OCI-LY3 (cell line): ENCODE measurements at regions not wholly inside any gene's neighbourhood (a gene's known extent, or its start where the extent isn't known, plus 50 kb on each side); places are given as distances from the start of the nearest gene placed in this dataset.

ENCODE experiments used
- H2AFZ ChIP-seq: fragments of 200-600, 300-600 bp; shearing (Covaris generic); 2 replicates; pipeline ENCODE4 v1.6.0; 2014; ENCODE audit warnings: antibody characterized with exemption, low read depth, low read length
- H3K27ac ChIP-seq: fragments of 200-600, 300-600 bp; sonication (generic); 2 replicates; pipeline ENCODE4 v1.5.1; 2014; ENCODE audit warnings: mild to moderate bottlenecking, low read length, moderate library complexity, mixed read lengths
- H3K27me3 ChIP-seq: fragments of 200-600, 300-600 bp; sonication (generic); 2 replicates; pipeline ENCODE4 v1.6.1; 2014; ENCODE audit warnings: low read depth, low read length, mixed read lengths
- H3K36me3 ChIP-seq: fragments of 200-600, 300-600 bp; sonication (generic); replicated peaks from 2 replicates; pipeline ENCODE3; 2014; ENCODE audit warnings: low read depth, low read length, mixed read lengths
- H3K4me1 ChIP-seq: fragments of 300-600, 200-600 bp; sonication (generic); 2 replicates; pipeline ENCODE4 v1.6.1; 2014; ENCODE audit warnings: low read length, mixed read lengths
- H3K4me2 ChIP-seq: fragments of 200-600, 300-600 bp; sonication (generic); 2 replicates; pipeline ENCODE4 v1.6.1; 2014; ENCODE audit warnings: low read length, mixed read lengths
- H3K4me3 ChIP-seq: fragments of 300-600, 200-600 bp; sonication (generic); 2 replicates; pipeline ENCODE4 v1.5.1; 2014; ENCODE audit warnings: antibody characterized with exemption, mild to moderate bottlenecking, low read length, moderate library complexity
- H3K79me2 ChIP-seq: fragments of 300-600, 200-600 bp; shearing (Covaris generic); 2 replicates; pipeline ENCODE4 v1.6.1; 2014; ENCODE audit warnings: mild to moderate bottlenecking, low read length, mixed read lengths
- H3K9ac ChIP-seq: fragments of 300-600, 200-600 bp; shearing (Covaris generic); 2 replicates; pipeline ENCODE4 v1.6.0; 2014; ENCODE audit warnings: mild to moderate bottlenecking, low read length, moderate library complexity
- H3K9me3 ChIP-seq: fragments of 200-600, 300-600 bp; shearing (Covaris generic); 2 replicates; pipeline ENCODE4 v1.6.1; 2014; ENCODE audit warnings: low read length, mixed read lengths; ENCODE audit not compliant: insufficient read depth
- H4K20me1 ChIP-seq: fragments of 200-600, 300-600 bp; sonication (generic); 2 replicates; pipeline ENCODE4 v1.6.1; 2016; ENCODE audit warnings: low read length, mixed read lengths; ENCODE audit not compliant: insufficient read depth
- EZH2phosphoT487 ChIP-seq: fragments of 200-600 bp; shearing (Covaris generic); IDR thresholded peaks from 2 replicates; pipeline ENCODE4 v1.6.1; 2018; ENCODE audit warnings: antibody characterized with exemption, mixed run types, low read depth
- TF ChIP-seq, protein P1 (sequence below): fragments of 200-600, 300-600 bp; sonication (generic); IDR thresholded peaks from 2 replicates; pipeline ENCODE4 v1.5.1; 2014; ENCODE audit warnings: antibody characterized with exemption, low read length, low read depth

DNA sequence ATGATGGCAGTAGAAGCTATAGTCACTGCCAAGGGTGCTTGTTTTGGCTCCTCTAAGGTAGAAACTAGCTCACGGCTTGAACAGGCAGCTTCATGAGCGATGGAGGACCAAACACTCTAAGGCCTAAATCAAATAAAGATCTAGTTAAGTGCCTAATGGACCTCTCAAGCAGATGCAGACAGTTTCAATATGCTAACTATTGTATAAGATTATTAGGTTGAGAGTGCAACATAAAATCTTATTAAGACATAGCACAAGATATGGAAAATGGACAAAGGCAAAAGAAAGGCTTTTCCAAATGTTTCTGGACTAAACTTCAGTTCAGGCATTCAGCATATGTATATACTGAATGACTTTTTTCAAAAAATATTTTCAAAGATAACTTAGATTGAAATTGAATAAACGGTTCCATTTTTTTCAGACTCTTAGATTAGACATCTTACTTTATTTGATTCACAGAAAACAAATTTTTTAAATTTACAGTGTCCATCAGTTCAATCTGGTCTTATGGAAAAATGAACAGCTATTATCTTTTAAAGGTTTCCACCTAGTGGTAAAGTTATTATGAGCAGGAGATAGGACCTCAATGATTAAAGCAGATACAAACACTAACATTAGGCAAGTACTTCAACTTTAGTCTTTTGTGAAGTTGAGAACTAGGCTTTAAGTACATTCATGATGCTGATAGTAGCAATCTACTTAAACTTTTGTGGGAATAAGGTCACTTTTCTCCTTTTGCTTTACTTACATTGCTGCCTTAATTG is 1167.7 kb downstream of the MAT2B start:
- Histone ChIP-seq H3K9ac (no peak overlapping the region), H3K27me3 (no peaks in the 10 kb centered on the region), H3K4me1 (no peaks in the 10 kb centered on the region), H3K36me3 (no peaks in the 10 kb centered on the region), H2AFZ (no peak overlapping the region), H3K4me2 (no peak overlapping the region), H3K79me2 (no peaks in the 10 kb centered on the region), H3K4me3 (no peak overlapping the region), H4K20me1 (no peaks in the 10 kb centered on the region), H3K27ac (no peak overlapping the region), H3K9me3 (no peaks in the 10 kb centered on the region)
- TF ChIP-seq, protein P1, sequence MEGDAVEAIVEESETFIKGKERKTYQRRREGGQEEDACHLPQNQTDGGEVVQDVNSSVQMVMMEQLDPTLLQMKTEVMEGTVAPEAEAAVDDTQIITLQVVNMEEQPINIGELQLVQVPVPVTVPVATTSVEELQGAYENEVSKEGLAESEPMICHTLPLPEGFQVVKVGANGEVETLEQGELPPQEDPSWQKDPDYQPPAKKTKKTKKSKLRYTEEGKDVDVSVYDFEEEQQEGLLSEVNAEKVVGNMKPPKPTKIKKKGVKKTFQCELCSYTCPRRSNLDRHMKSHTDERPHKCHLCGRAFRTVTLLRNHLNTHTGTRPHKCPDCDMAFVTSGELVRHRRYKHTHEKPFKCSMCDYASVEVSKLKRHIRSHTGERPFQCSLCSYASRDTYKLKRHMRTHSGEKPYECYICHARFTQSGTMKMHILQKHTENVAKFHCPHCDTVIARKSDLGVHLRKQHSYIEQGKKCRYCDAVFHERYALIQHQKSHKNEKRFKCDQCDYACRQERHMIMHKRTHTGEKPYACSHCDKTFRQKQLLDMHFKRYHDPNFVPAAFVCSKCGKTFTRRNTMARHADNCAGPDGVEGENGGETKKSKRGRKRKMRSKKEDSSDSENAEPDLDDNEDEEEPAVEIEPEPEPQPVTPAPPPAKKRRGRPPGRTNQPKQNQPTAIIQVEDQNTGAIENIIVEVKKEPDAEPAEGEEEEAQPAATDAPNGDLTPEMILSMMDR, result peak; percentile 37
- no peak for TF ChIP-seq EZH2phosphoT487

DNA sequence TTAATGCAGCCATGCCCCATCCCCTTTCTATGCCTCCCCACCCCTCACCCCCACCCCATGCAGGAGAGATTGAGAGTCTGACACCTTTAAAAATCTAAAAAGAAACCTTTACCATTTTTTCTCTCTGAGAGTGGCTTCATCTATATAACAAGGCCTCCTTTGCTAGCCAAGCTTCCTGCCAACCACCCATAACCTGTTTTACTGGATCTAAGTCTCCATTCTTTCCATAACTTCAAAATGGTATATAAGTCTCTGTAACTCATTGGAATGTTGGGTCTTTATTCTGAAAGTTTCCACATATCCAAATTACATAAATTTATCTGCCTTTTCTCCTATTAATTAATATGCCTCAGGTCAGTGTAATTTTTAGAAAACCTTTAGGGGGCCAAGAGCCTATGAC is 1174.0 kb downstream of the MAT2B start:
- H3K4me1 ChIP-seq, result no peaks in the 10 kb centered on the region
- H3K27ac ChIP-seq, result no peak overlapping the region

GRCh38 chr5:164680216-164680615 is 1174.8 kb downstream of the MAT2B start:
- Histone ChIP-seq H3K9ac (no peak overlapping the region), H2AFZ (no peak overlapping the region), H3K36me3 (no peaks in the 10 kb centered on the region), H4K20me1 (no peaks in the 10 kb centered on the region), H3K4me2 (no peak overlapping the region), H3K4me1 (no peaks in the 10 kb centered on the region), H3K4me3 (no peak overlapping the region), H3K9me3 (no peaks in the 10 kb centered on the region), H3K27ac (no peak overlapping the region), H3K27me3 (no peaks in the 10 kb centered on the region), H3K79me2 (no peaks in the 10 kb centered on the region)
- TF ChIP-seq, protein P1, result no peak
- TF ChIP-seq EZH2phosphoT487, result no peak

More for the DNA sequence above, 1174.0 kb downstream of the MAT2B start:
- Histone ChIP-seq H4K20me1 (no peaks in the 10 kb centered on the region), H3K9ac (no peak overlapping the region), H3K79me2 (no peaks in the 10 kb centered on the region), H3K4me3 (no peak overlapping the region), H3K4me2 (no peak overlapping the region), H3K9me3 (no peaks in the 10 kb centered on the region), H2AFZ (no peak overlapping the region), H3K36me3 (no peaks in the 10 kb centered on the region), H3K27me3 (no peaks in the 10 kb centered on the region)
- TF ChIP-seq EZH2phosphoT487, result no peak
- TF ChIP-seq, protein P1, result no peak

DNA sequence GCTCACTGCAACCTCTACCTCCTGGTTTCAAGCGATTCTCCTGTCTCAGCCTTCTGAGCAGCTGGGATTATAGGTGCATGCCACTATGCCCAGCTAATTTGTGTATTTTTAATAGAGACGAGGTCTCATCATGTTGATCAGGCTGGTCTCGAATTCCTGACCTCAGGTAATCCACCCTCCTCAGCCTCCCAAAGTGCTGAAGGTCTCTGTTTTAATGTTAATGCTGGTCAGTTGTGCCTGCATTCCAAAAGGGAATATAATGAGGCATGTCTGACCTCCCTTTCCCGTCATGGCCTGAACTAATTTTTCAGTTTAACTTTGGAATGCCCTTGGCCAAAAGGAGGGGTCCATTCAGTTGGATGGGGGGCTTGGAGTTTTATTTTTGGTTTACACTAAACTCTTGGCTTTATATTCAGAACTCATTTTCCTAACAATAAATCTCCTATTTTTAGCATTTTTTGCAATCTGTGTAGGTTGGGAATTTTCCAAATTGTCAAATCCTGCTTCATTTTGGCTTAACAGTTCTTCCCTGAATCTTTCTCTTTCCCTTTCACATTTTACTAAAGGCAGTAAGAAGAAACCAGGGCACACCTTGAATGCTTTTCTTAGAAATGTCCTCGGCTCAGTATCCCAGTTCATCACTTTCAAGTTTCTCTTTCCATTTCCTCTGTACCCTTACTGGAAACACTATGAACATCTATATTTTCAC is 1175.5 kb downstream of the MAT2B start:
- H3K9me3 ChIP-seq, result no peaks in the 10 kb centered on the region
- no peak overlapping the region for H3K9ac ChIP-seq
- H3K36me3 ChIP-seq, result no peaks in the 10 kb centered on the region
- H3K4me3 ChIP-seq, result no peak overlapping the region
- no peak overlapping the region for H3K4me2 ChIP-seq
- no peak overlapping the region for H2AFZ ChIP-seq
- H3K27ac ChIP-seq, result no peak overlapping the region
- no peaks in the 10 kb centered on the region for H3K4me1 ChIP-seq
- TF ChIP-seq, protein P1, result no peak
- no peak for TF ChIP-seq EZH2phosphoT487
- H3K27me3 ChIP-seq, result no peaks in the 10 kb centered on the region
- H4K20me1 ChIP-seq, result no peaks in the 10 kb centered on the region
- H3K79me2 ChIP-seq, result no peaks in the 10 kb centered on the region
